SH-SY5Y (cell line): ENCODE measurements at regions not wholly inside any gene's neighbourhood (a gene's known extent, or its start where the extent isn't known, plus 50 kb on each side); places are given as distances from the start of the nearest gene placed in this dataset.

Experiments
- GATA2 ChIP-seq: IDR thresholded peaks from 2 replicates; pipeline ENCODE4 v1.6.1; 2011; ENCODE audit warnings: mild to moderate bottlenecking, low read depth, low read length
- GATA3 ChIP-seq: IDR thresholded peaks from 2 replicates; pipeline ENCODE4 v1.6.1; 2011; ENCODE audit warnings: low read depth, mild to moderate bottlenecking, low read length, moderate library complexity

DNA sequence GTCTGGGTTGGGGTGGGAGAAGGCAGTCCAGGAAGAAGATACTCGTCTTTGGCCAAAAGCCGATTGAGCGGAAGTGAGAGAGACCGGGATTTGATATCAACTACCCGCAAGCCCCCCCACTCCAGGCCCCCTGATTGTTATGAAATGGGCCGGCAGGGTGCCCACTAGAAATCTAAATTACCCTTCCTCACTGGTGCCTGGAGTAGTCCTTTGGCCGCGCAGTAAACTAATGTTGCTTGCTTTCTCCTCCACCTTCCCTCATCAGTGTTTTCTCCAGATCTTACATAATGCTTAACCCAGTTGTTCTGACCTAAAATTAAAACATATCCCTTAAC, 119.2 kb upstream of the BARHL2 start:
- no peak for TF ChIP-seq GATA2
- TF ChIP-seq GATA3 = no peak
